Type B pancreatic cell (in vitro differentiated cells): ENCODE measurements at regions not wholly inside any gene's neighbourhood (a gene's known extent, or its start where the extent isn't known, plus 50 kb on each side); places are given as distances from the start of the nearest gene placed in this dataset.
A peak's percentile ranks its signal among the peaks of the same experiment; 100 is the strongest.

Source experiments
- DNase-seq: peaks from one replicate; pipeline ENCODE4 v3.0.0; 2021; ENCODE audit warnings: mixed read lengths; ENCODE audit not compliant: unreplicated experiment; ENCODE audit errors: extremely low spot score
- H3K27ac Mint-ChIP-seq: 2 replicates; pipeline ENCODE4 v1.8.0; 2021; ENCODE audit warnings: mild to moderate bottlenecking, mixed read lengths
- H3K27me3 Mint-ChIP-seq: 2 replicates; pipeline ENCODE4 v1.8.0; 2021; ENCODE audit warnings: mixed read lengths
- H3K36me3 Mint-ChIP-seq: 2 replicates; pipeline ENCODE4 v1.8.0; 2021; ENCODE audit warnings: mixed read lengths
- H3K4me1 Mint-ChIP-seq: one replicate; pipeline ENCODE4 v1.8.0; 2021; ENCODE audit warnings: mixed read lengths; ENCODE audit not compliant: unreplicated experiment
- H3K4me3 Mint-ChIP-seq: 2 replicates; pipeline ENCODE4 v1.8.0; 2021; ENCODE audit warnings: mild to moderate bottlenecking, mixed read lengths
- H3K9me3 Mint-ChIP-seq: 2 replicates; pipeline ENCODE4 v1.8.0; 2021; ENCODE audit warnings: mixed read lengths
- CTCF ChIP-seq: fragments of 200-600 bp; sonication (generic); conservative IDR thresholded peaks from 2 replicates; pipeline ENCODE4 v1.5.0; 2021; ENCODE audit warnings: antibody characterized with exemption, mild to moderate bottlenecking

DNA sequence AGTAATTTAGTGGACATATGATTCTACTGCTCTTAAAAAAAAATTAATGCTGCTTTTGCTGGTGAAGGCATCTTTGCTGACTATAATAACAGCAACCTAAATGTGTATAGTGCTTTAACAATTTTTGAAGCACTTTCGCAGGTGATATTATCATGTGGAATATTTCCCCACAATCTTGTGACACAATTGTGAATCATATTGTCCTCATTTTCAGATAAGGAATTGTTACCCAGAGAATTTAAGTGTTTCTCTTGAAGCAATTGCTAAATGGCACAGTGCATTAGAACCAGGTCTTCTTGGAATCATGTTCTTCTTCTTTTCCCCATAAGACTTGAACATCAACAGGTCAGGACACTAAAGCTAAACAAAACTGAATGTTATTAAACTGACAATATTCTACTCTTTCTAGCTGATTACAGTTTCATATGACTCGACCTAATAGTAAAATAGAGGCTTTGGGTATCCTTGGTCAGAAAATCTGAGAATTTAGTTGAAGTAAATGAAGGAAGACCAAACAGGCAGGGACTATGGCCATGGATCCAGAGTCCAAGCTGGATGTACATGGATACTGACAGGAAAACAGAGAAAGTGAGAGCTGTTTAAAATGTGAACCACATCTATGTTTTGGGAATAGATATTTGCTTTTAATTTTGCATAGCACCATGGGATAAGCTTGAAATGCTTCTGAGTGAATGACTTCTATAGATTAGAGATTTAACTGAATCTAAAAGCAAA lies 121.8 kb upstream of the SLC35B3 start:
- Mint-ChIP-seq H3K4me1 (no peaks in the 10 kb centered on the region), H3K27ac (no peak overlapping the region), H3K27me3 (no peaks in the 10 kb centered on the region), H3K4me3 (no peak overlapping the region), H3K9me3 (no peaks in the 10 kb centered on the region), H3K36me3 (no peaks in the 10 kb centered on the region)
- DNase-seq = no peak
- no peak for TF ChIP-seq CTCF

DNA sequence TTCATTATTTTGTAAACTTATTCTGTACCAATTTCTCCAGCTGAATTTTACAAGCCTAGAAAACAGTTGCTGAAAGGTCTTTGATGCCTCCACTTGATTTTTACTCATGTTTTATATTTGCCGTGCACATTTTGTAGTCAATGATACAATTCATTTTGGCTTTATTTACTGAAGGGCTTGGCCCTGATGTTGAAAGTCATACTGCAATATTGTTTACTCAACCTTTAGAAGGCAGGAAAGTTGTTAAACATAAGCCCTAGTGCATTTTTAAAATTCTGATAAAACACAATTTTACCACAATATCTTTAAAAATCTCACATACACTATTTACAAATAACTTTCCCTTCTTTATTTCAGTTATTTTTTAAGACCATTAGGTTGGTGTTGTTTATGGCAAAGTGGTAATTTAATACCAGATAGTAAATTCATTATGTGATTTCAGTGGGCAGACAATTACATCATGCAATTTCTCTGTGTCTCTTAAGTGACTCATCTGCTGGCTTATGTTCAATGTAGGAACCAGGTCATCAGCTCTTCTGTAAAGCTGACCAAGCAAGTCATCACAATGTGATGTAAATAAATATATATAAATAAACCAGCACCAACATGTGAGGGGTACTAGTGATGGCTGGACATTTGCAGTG lies 121.1 kb upstream of the SLC35B3 start:
- DNase-seq = no peak
- H3K27ac Mint-ChIP-seq = no peak overlapping the region
- H3K4me3 Mint-ChIP-seq = no peak overlapping the region

DNA sequence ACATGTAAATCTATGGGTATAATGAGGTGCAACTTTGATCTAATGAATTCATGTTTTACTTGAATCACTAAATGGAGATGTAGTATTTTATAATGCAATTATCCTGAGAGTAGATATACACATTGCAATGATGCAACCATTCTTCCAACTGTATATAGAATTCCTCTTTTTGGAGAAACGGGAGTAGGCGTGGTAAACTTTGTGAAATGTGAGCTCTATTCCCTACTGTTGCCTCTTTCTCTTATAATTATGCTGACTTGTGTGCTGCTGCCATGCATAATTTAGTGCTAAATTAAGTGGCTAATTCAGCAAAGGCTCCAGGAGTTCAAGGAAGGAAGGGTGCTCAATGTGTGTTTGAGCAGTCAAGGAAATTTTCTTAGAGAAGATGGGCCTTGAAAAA lies 116.6 kb upstream of the SLC35B3 start:
- H3K36me3 Mint-ChIP-seq = no peaks in the 10 kb centered on the region
- H3K4me3 Mint-ChIP-seq = no peak overlapping the region
- no peaks in the 10 kb centered on the region for H3K9me3 Mint-ChIP-seq
- no peak for TF ChIP-seq CTCF
- no peaks in the 10 kb centered on the region for H3K4me1 Mint-ChIP-seq
- no peak overlapping the region for H3K27ac Mint-ChIP-seq
- no peaks in the 10 kb centered on the region for H3K27me3 Mint-ChIP-seq
- DNase-seq = no peak

More for the DNA sequence above, 121.1 kb upstream of the SLC35B3 start:
- Mint-ChIP-seq H3K27me3 (no peaks in the 10 kb centered on the region), H3K9me3 (no peaks in the 10 kb centered on the region), H3K36me3 (no peaks in the 10 kb centered on the region), H3K4me1 (no peaks in the 10 kb centered on the region)
- TF ChIP-seq CTCF = no peak

- Mint-ChIP-seq H3K27me3 (no peaks in the 10 kb centered on the region), H3K36me3 (no peaks in the 10 kb centered on the region), H3K9me3 (no peaks in the 10 kb centered on the region), H3K4me3 (no peak overlapping the region), H3K4me1 (no peaks in the 10 kb centered on the region), H3K27ac (no peak overlapping the region)
- DNase-seq = no peak
- no peak for TF ChIP-seq CTCF
Measured at GRCh38 chr6:8551386-8551785, 116.0 kb upstream of the SLC35B3 start.

GRCh38 chr6:8549074-8549790 lies 113.9 kb upstream of the SLC35B3 start:
- Mint-ChIP-seq H3K4me1 (no peaks in the 10 kb centered on the region), H3K9me3 (no peaks in the 10 kb centered on the region), H3K4me3 (peak overlapping the region; percentile 27), H3K27ac (peak overlapping the region; percentile 59), H3K27me3 (no peaks in the 10 kb centered on the region), H3K36me3 (no peaks in the 10 kb centered on the region)
- DNase-seq = no peak
- no peak for TF ChIP-seq CTCF
